HT1080 (cell line): ENCODE measurements at regions not wholly inside any gene's neighbourhood (a gene's known extent, or its start where the extent isn't known, plus 50 kb on each side); places are given as distances from the start of the nearest gene placed in this dataset.
"Not testable (repeated sequence)": the region's sequence is repeated elsewhere in the genome, so short reads cannot be mapped to it uniquely, and the experiment has no call there.

Experiments
- DNase-seq: peaks from one replicate; pipeline ENCODE4 v3.0.0-alpha.2; 2015; ENCODE audit warnings: low read depth

- no peak for DNase-seq
These were observed 280.5 kb downstream of the TLL1 start for GRCh38 chr4:166153548-166153947.

DNA sequence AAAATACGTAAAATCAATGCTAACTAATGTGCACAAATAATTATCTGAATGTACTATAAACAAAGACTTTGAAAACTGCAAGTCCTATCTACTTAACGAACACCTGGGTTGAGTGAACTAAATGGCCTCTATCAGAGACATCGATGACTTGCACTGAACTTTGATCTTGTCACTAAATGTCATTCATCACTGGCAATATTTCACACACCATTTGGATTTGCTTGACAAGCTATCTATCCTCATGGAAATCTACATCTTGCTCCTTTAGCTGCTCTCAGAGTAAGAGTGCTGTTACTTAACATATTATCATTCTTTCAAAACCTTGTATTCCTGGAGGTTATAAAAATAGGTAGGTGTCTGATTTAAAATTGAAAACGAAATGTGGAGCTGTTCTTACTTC, 289.3 kb downstream of the TLL1 start:
- DNase-seq: no peak

DNA sequence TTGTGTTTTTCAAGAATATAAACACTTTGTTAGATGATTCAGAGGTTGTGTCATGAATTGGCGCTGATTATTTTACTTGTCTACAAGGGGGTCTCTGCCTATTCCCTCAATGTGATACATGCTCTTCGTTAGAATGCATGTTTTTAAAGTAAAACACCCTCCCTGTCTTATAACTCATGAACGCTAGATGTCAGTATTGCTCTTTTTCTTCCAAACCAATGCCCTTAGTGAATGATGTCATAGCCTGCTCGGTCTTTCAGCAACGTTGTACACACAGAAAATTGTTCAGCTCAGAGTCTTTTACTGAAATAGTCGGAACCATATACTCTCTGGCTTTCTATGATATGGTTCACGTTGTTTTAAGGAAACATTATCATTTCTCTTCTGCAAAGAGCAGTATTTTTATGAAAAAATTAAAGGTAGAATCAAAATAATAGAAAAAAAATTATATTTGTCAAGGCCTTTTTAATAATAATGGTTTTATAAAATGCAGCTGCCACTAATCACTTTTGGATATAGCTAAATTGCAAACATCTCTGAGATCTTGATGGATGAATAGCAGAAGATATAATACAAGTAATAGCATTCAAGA, 292.9 kb downstream of the TLL1 start:
- peak; percentile 68 for DNase-seq

DNA sequence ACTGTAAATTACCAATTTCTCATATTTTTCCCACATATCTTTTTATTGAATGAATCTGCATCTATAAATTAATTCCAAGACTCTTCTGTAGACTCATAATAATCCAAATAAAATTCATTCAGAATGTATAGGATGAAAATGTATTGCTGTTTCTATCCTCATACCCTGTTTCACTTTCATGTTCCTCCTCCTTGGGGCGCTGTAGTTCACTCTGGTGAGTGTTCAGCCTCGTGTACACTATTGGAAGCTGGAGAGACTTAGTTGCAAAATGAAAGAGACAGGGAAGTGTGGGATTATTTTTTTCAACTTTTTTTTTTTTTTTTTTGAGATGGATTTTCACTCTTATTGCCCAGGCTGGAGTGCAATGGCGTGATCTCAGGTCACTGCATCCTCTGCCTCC, 296.1 kb downstream of the TLL1 start:
- no peak for DNase-seq

DNA sequence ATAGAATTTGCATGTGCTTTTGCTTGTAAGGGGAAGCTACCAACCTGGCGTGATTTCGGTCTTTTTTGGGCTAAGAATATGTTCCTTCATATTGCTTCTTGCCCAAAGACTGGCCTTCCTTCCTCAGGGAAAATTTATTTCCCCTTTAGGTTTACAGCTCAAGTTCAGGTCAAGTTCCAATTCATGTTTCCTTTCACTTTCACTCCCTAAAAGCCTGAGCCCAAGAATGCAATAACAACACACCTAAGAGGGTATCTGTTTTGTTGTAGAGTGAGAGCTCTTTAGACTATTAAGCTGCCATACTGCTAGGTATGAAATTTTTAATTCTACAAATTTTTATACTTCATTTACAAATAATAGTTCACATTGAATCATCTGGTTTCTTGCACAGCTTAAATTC, 299.6 kb downstream of the TLL1 start:
- DNase-seq: no peak

GRCh38 chr4:166174717-166175490, 301.9 kb downstream of the TLL1 start:
- peak; percentile 66 for DNase-seq

GRCh38 chr4:166182145-166182544, 309.1 kb downstream of the TLL1 start:
- no peak for DNase-seq

- no peak for DNase-seq
These were observed 322.1 kb downstream of the TLL1 start for GRCh38 chr4:166195101-166195500.

- no peak for DNase-seq
These were observed 324.1 kb downstream of the TLL1 start for GRCh38 chr4:166197166-166197565.

- DNase-seq: no peak
These were observed 325.0 kb downstream of the TLL1 start for GRCh38 chr4:166198041-166198440.

DNA sequence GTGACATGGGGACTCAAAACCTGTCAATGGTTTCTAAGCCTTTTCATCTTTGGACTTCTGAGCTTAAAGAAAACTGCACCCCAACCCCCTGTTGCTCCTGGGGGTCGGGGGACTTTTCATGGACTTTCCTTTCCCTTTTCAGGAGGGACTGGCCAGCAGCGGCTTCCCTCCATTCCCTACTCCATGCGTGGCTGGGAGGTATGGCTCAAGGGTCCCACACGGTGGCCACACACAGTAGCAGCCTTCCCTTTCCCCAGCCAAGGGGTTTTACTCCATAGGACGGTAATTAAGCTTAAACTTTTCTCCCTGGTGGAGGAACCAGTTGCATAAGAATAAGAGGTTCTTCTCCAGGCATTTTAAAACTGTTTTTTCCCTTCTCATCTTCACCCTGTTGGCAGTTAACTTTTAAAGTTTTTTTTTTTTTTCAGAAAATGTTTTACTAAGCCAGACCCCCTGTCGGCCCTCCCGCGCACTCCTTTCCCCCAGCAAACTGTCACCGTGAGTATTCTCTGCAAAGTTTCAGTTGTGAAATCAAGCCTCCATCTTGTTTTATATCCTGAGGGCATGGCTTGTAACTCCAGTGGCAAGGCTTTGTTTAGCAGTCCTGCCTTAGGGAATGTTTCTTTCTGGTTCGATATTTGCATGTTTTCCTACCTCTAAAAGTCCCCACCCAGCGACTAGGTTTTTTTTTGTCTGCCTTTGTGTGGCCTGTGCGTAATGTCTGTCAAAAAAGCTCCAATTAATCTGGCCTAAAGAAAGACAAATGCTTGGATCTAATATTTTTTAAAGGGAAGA, 325.7 kb downstream of the TLL1 start:
- no peak for DNase-seq

DNA sequence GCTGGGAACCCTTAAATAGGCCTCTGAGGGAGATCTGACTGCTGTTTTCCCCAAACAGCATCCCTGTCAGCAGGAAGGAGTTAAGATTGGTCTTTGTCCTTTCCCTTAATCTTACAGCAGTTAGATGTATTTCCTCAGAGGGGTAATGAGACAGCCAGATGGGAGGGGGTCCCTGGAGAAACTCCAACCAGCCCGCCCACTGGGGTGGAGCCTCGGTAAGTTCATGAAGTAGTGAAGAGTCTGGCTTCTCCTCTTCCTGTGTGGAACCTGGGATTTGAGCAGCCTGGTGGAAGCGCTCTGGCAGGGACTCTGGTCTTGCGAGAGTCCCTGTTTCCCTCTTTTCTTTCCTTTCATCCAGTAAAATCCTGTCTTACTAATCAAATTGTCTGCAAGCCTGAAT, 330.0 kb downstream of the TLL1 start:
- no peak for DNase-seq

DNA sequence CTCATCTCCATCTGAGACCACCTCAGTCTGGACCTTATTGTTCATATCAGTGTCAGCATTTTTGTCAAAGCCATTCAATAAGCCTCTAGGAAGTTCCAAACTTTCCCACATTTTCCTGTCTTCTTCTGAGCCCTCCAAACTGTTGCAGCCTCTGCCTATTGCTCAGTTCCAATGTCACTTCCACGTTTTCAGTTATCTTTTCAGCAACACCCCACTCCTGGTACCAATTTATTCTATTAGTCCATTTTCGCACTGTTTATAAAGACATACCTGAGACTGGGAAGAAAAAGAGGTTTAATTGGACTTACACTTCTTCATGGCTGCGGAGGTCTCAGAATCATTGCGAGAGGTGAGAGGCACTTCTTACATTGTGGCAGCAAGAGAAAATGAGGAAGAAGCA, 339.3 kb downstream of the TLL1 start:
- DNase-seq: not testable (repeated sequence)

- no peak for DNase-seq
These were observed 349.2 kb downstream of the TLL1 start for GRCh38 chr4:166222271-166222670.

- DNase-seq: no peak
These were observed 355.1 kb downstream of the TLL1 start for GRCh38 chr4:166228112-166228511.

DNA sequence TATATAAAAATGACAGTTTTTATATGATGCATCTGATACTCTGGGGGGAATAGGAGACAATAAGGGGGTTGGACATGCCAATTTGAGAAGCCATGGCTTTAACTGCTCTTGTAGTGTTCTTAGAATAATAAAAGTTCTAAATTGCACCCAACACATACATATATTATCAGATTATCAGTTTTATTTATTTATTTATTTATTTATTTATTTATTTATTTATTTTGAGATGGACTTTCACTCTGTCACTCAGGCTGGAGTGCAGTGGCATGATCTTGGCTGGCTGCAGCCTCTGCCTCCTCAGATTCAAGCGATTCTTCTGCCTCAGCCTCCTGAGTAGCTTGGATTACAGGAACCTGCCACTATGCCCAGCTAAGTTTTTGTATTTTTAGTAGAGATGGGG, 356.8 kb downstream of the TLL1 start:
- no peak for DNase-seq

- no peak for DNase-seq
These were observed 357.8 kb downstream of the TLL1 start for GRCh38 chr4:166230841-166231240.

DNA sequence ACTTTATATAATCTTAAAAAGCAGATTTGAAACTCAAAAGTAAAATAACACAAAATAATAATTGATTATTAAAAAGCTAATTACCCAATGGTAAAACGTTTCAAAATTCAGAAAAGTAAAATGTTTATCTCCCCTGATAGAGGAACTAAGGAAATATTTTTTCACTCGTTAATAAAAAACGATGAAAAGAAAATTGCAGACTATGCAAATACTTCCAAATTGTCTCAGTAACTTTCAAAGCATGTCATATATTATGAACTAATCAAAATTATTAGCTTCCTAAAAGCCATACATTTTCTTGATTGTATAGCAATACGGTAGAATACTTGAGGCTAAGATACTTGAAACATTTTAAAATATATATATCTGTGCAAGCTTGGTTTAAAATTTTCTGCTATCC, 366.3 kb downstream of the TLL1 start:
- DNase-seq: no peak

- peak; percentile 31 for DNase-seq
These were observed 379.7 kb downstream of the TLL1 start for GRCh38 chr4:166252487-166253402.

DNA sequence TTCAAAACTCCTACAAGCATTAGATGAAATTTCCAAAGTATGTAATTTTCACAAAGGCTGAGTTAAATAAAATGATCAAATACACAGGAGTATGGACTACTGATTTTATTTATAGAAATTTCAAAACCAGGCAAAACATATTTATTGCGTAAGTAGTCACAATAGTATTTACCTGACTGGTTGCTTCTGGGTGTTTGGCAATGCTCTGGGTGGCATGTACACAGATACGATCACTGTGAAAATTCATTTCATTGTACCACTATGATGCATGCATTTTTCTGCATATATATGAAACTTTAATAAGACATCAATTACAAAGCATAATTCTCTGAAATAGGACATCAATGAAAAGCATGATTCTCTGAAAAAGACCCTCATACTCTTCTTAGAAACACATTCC, 384.2 kb downstream of the TLL1 start:
- no peak for DNase-seq

DNA sequence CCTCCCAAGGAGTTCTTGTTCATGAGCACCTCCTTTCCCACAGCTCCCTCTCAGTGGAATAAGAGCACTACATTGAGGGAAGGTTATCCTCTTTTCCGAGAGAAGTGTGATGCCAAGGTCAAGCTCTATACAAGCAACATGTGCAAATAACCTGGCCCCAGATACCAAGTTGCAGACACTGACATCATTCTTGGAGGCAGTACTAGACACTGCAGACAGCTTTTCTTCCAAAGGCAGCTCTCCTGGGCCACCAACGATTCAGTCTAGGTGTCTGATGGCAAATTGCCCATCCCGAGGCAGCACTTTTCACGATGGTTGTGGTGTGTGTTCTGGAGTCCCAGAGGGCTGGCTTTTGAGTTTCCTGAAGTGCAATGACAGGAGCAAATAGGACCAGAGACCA, 384.9 kb downstream of the TLL1 start:
- no peak for DNase-seq
